WERI-Rb-1 (cell line): ENCODE measurements at regions not wholly inside any gene's neighbourhood (a gene's known extent, or its start where the extent isn't known, plus 50 kb on each side); places are given as distances from the start of the nearest gene placed in this dataset.
A peak's percentile ranks its signal among the peaks of the same experiment; 100 is the strongest.
"Not testable (repeated sequence)": the region's sequence is repeated elsewhere in the genome, so short reads cannot be mapped to it uniquely, and the experiment has no call there.

Experiments
- DNase-seq: peaks from one replicate; pipeline ENCODE4 v3.0.0-alpha.2; 2020
- H3K27ac ChIP-seq: fragments of 250-450 bp; sonication (Bioruptor Pico); 2 replicates; pipeline ENCODE4 v1.5.1; 2020; ENCODE audit warnings: mild to moderate bottlenecking, moderate library complexity
- H3K27me3 ChIP-seq: fragments of 250-450 bp; sonication (Bioruptor Pico); 2 replicates; pipeline ENCODE4 v1.5.1; 2021; ENCODE audit warnings: mild to moderate bottlenecking, low read depth, moderate library complexity; ENCODE audit not compliant: insufficient read depth, severe bottlenecking
- H3K36me3 ChIP-seq: fragments of 250-450 bp; sonication (Bioruptor Pico); 2 replicates; pipeline ENCODE4 v1.5.1; 2020; ENCODE audit warnings: mild to moderate bottlenecking, moderate library complexity
- H3K4me3 ChIP-seq: 2 replicates; pipeline ENCODE4 v1.5.1; 2011; ENCODE audit warnings: low read depth, mild to moderate bottlenecking, control low read depth, low read length
- H3K9me3 ChIP-seq: fragments of 250-450 bp; sonication (Bioruptor Pico); 2 replicates; pipeline ENCODE4 v1.5.1; 2021; ENCODE audit warnings: mild to moderate bottlenecking, moderate library complexity; ENCODE audit not compliant: severe bottlenecking
- CTCF ChIP-seq: IDR thresholded peaks from 2 replicates; pipeline ENCODE4 v1.5.1; 2011; ENCODE audit warnings: low read depth, mild to moderate bottlenecking, control low read depth, inconsistent platforms, low read length

DNA sequence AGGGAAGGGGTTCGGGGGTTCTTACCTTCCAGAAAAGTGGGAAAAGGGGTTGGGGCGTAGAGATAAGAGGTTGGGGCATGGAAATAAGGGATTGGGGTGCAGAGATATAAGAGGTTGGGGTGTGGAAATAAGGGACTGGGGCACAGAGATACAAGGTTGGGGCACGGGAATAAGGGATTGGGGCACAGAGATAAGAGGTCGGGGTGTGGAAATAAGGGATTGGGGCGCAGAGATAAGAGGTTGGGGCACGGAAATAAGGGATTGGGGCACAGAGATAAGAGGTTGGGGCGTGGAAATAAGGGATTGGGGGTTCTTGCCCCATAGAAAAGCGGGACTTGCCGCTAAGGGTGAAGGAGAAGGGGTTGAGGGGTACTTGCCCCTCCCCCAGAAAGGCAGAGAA lies 183.9 kb downstream of the CD83 start:
- not testable (repeated sequence) for H3K4me3 ChIP-seq, DNase-seq, H3K36me3 ChIP-seq, H3K27me3 ChIP-seq, H3K27ac ChIP-seq, H3K9me3 ChIP-seq

DNA sequence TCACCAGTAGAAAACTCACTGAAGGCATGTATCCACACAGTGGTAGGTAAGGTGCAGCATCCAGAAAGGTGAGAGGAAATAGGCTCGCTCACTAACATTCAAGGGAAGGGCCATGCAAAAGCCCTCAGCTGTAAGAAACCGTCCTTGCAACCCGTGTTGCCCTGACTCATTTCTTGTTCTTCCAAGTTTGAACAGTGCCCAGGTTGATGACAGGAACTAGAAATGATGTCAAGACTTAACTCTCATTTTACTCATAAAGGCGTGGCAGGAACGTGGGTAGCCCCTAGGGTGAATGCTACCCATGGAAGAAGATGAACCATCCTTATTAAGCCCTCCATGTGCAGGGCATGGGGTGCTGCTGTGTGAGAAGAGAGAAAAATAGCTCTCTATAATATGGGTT lies 187.6 kb downstream of the CD83 start:
- peaks cover 6% of the 10 kb centered on the region for H3K9me3 ChIP-seq
- H3K27me3 ChIP-seq: no peaks in the 10 kb centered on the region
- TF ChIP-seq CTCF: no peak
- H3K4me3 ChIP-seq: no peak overlapping the region
- DNase-seq: no peak
- H3K27ac ChIP-seq: no peak overlapping the region
- H3K36me3 ChIP-seq: no peaks in the 10 kb centered on the region

GRCh38 chr6:14305624-14306023 lies 188.1 kb downstream of the CD83 start:
- DNase-seq: no peak
- no peaks in the 10 kb centered on the region for H3K36me3 ChIP-seq
- TF ChIP-seq CTCF: no peak
- H3K9me3 ChIP-seq: peaks cover 6% of the 10 kb centered on the region
- no peaks in the 10 kb centered on the region for H3K27me3 ChIP-seq
- H3K4me3 ChIP-seq: no peak overlapping the region
- no peak overlapping the region for H3K27ac ChIP-seq

DNA sequence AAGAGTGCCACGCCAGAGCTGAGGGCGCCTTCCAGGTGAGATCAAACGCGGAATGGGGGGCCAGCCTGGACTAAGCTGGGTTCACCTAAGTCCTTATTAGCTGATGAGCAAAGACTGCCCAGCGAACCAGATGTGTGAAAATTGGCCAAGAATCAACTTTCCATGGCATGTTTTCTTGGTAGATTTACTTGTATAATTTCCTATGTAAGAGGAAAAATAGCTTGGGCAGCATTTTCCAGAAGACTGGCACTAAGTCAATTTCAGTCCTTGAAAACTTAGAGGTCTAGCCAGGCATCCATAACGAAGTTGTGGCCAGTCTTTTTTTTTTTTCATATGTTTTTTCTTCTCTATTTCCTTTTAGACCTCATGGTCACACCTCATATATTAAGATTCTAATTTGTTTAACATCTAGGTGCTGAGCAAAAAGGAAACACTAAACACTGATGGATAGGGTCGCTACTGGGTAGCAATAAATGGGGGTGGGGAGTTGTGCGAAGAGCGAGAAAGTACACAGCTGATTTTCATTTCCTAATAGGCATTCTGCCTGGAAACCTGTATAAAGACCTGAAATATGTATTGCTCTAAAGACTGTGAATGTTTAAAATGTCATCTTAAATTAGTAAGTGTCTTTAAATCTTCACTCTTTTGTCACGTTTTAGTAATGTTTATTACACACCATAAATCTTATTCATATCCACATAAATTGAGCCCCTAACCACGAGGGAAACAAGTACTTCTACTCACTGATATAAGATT lies 188.8 kb downstream of the CD83 start:
- H3K4me3 ChIP-seq: no peak overlapping the region
- no peaks in the 10 kb centered on the region for H3K27me3 ChIP-seq
- H3K36me3 ChIP-seq: no peaks in the 10 kb centered on the region
- peaks cover 6% of the 10 kb centered on the region for H3K9me3 ChIP-seq
- no peak overlapping the region for H3K27ac ChIP-seq
- no peak for TF ChIP-seq CTCF
- DNase-seq: no peak

GRCh38 chr6:14309516-14309915 lies 191.9 kb downstream of the CD83 start:
- Histone ChIP-seq H3K9me3 (no peaks in the 10 kb centered on the region), H3K27me3 (no peaks in the 10 kb centered on the region), H3K4me3 (peak overlapping the region; percentile 25), H3K36me3 (no peaks in the 10 kb centered on the region), H3K27ac (peak overlapping the region; percentile 57)
- no peak for TF ChIP-seq CTCF
- no peak for DNase-seq

GRCh38 chr6:14309951-14310445 lies 192.4 kb downstream of the CD83 start:
- no peak for TF ChIP-seq CTCF
- Histone ChIP-seq H3K9me3 (no peaks in the 10 kb centered on the region), H3K27me3 (no peaks in the 10 kb centered on the region), H3K27ac (peak overlapping the region; percentile 57), H3K4me3 (peak overlapping the region; percentile 25), H3K36me3 (no peaks in the 10 kb centered on the region)
- DNase-seq: peak; percentile 73
